Effector memory CD4-positive, alpha-beta T cell (primary cell): ENCODE measurements at regions not wholly inside any gene's neighbourhood (a gene's known extent, or its start where the extent isn't known, plus 50 kb on each side); places are given as distances from the start of the nearest gene placed in this dataset.

Experiments
- DNase-seq, 3 donors: peaks; one replicate each; pipeline ENCODE4 v3.0.0-alpha.2; 2020
- H3K27ac ChIP-seq: 2 replicates; pipeline ENCODE4 v1.7.0; 2013; ENCODE audit warnings: mild to moderate bottlenecking, low read length, moderate library complexity; ENCODE audit not compliant: insufficient read depth, poor library complexity, severe bottlenecking
- H3K27me3 ChIP-seq: replicated peaks from 2 replicates; pipeline ENCODE4 v1.7.0; 2013; ENCODE audit warnings: mild to moderate bottlenecking, low read length; ENCODE audit not compliant: insufficient read depth, control insufficient read depth, poor library complexity, severe bottlenecking
- H3K36me3 ChIP-seq: 2 replicates; pipeline ENCODE4 v1.7.0; 2013; ENCODE audit warnings: mild to moderate bottlenecking, low read length, moderate library complexity; ENCODE audit not compliant: control insufficient read depth, insufficient read depth
- H3K4me1 ChIP-seq: 2 replicates; pipeline ENCODE4 v1.7.0; 2013; ENCODE audit warnings: low read length, mild to moderate bottlenecking; ENCODE audit not compliant: control insufficient read depth, insufficient read depth, poor library complexity, severe bottlenecking
- H3K4me3 ChIP-seq: 2 replicates; pipeline ENCODE4 v1.7.0; 2013; ENCODE audit warnings: low read length, low read depth, mild to moderate bottlenecking; ENCODE audit not compliant: insufficient read depth, poor library complexity, severe bottlenecking
- H3K9me3 ChIP-seq: 2 replicates; pipeline ENCODE4 v1.7.0; 2013; ENCODE audit warnings: mild to moderate bottlenecking, low read length, moderate library complexity; ENCODE audit not compliant: control insufficient read depth

DNA sequence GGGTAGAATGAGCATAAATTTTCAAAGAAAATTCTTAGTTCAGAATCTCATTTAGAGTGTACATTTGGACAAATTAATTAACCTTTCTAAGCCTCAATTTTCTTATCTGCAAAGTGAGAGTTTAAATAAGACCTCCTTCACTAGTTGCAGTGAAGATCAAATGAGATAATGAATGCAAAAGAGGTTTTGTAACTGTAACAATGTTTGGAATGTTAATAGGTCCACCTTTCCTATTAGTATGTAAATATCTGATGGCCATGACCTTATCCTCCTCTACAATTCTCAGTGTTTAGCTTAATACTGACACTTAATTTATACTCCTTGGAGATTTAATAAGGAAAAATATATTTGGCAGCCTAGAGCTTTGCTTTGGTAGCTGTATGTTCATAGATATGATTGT is 138.8 kb downstream of the GABRG1 start:
- Histone ChIP-seq H3K4me1 (no peaks in the 10 kb centered on the region), H3K27ac (no peak overlapping the region), H3K36me3 (no peaks in the 10 kb centered on the region), H3K4me3 (no peak overlapping the region), H3K27me3 (no peaks in the 10 kb centered on the region), H3K9me3 (no peaks in the 10 kb centered on the region)
- no peak for DNase-seq

DNA sequence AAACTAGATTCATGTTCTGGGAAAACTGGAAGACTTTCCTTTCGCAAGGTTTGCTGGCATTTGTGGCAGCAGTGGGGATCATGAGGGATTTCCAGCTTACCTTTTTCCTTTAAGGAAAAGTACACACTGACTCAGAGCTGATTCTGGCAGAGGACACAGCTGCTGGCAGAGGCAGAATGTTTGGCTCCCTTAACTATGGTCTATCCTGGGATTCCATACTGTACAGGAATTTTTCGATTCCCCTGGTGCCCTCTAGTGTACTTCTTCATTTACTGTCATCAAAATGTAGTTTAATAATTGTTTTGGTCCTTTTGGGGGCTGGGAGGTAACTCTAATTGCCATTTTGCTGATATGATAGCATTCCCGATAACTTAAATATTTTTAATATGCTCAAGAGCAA is 152.7 kb downstream of the GABRG1 start:
- Histone ChIP-seq H3K4me1 (no peaks in the 10 kb centered on the region), H3K27ac (no peak overlapping the region), H3K27me3 (no peaks in the 10 kb centered on the region), H3K9me3 (peaks cover 6% of the 10 kb centered on the region), H3K36me3 (no peaks in the 10 kb centered on the region), H3K4me3 (no peak overlapping the region)
- DNase-seq, result no peak

DNA sequence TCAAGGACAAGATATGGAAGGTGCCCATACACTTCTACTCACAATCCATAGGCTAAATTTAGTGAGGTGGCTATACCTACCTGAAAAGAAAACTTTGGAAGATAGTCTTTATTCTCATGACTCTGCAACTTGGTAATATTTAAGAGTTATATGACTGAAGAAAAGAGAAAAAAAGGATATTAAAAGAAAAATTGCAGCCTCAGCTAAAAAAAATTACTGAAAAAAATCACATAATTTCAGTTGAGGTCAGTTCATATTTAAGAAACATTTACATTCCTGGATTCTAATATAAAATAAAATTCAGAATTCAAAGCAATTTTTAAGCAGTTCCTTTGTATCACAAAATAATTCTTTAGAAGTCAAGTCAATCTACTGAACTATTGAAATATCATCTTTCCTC is 166.5 kb downstream of the GABRG1 start:
- H3K27ac ChIP-seq, result no peak overlapping the region
- no peak overlapping the region for H3K4me3 ChIP-seq
- H3K4me1 ChIP-seq, result no peaks in the 10 kb centered on the region
- no peak for DNase-seq
- H3K36me3 ChIP-seq, result no peaks in the 10 kb centered on the region
- no peaks in the 10 kb centered on the region for H3K9me3 ChIP-seq
- no peaks in the 10 kb centered on the region for H3K27me3 ChIP-seq

DNA sequence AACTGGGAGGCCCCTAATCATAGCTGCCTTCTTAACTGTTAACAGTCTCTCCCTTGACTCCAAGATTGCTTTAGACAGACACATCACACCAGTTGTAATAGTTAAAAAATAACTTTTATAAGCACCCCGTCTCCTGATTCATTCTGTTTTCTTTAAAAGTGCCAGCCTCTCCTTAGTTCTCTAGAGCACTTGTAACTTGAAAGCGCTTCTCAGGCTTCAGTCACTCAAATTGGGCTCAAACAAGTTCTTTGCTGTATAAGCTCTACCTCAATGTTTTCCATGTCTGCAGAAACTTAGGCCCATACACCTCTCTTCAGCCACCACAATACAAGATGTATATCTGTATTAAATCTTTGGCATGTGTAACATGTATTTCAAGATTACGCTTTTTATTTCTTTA is 169.6 kb downstream of the GABRG1 start:
- Histone ChIP-seq H3K4me3 (no peak overlapping the region), H3K9me3 (no peaks in the 10 kb centered on the region), H3K4me1 (no peaks in the 10 kb centered on the region), H3K36me3 (no peaks in the 10 kb centered on the region), H3K27ac (no peak overlapping the region), H3K27me3 (no peaks in the 10 kb centered on the region)
- no peak for DNase-seq

DNA sequence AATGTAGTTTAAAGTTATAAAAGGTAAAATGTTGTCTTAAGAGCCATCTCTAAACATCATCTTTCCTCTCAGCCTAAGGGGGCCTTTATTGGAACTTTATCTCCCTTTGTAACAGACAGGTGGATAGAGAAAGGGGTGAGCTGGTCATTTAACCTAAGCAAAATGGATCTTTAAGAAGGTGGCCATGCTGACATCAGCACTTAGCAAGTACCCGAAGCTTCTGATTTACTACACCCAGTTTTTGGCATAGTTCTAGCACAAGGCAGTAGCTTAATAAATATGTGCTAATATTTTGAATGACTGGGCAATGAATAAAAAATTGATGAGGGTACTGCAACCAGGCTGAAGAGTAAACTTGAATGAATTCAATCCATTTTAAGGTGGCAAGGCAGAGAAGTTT is 172.7 kb downstream of the GABRG1 start:
- H3K4me3 ChIP-seq, result no peak overlapping the region
- no peaks in the 10 kb centered on the region for H3K27me3 ChIP-seq
- no peaks in the 10 kb centered on the region for H3K9me3 ChIP-seq
- no peaks in the 10 kb centered on the region for H3K4me1 ChIP-seq
- H3K36me3 ChIP-seq, result no peaks in the 10 kb centered on the region
- no peak for DNase-seq
- no peak overlapping the region for H3K27ac ChIP-seq

DNA sequence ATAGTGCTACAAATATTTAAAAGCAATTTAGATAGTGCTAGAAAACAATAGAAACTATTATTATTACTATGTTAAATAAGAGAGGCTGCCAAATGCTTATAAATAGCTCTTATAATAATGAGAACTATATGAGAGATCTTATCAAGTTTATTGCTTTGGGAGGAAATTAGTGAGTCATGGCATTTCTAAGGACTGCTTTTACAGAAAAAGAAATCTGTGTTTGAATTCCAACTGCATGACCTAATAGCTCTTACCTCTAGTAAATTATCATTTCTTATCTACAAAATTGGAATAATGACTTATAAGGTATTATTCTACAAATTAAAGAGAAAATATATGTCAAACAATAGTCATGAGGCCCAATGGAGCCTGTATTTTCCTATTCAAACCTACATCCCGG is 177.2 kb downstream of the GABRG1 start:
- DNase-seq, result no peak

DNA sequence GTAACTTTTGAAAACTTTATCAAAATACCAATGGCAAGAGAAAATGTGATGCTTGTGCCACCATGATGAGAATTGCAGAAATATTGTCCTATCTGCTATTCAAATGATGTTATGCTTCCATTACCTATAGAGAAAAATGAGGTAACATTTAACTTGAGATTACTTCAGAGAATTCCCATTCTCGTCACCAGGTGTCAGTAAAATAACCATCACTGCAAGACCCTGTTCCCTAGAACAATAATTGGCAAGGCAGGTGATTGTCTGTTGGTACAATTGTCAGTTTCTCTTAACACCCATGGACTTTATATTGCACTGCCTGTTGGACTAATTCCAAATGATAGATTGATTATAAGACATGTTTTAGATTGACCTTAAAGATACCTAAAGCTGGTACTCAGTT is 179.9 kb downstream of the GABRG1 start:
- H3K27ac ChIP-seq, result no peak overlapping the region
- no peaks in the 10 kb centered on the region for H3K4me1 ChIP-seq
- no peaks in the 10 kb centered on the region for H3K27me3 ChIP-seq
- no peaks in the 10 kb centered on the region for H3K36me3 ChIP-seq
- no peak overlapping the region for H3K4me3 ChIP-seq
- no peak for DNase-seq
- H3K9me3 ChIP-seq, result no peaks in the 10 kb centered on the region

More for the DNA sequence above, 177.2 kb downstream of the GABRG1 start:
- Histone ChIP-seq H3K4me1 (no peaks in the 10 kb centered on the region), H3K27me3 (no peaks in the 10 kb centered on the region), H3K27ac (no peak overlapping the region), H3K36me3 (no peaks in the 10 kb centered on the region), H3K4me3 (no peak overlapping the region), H3K9me3 (no peaks in the 10 kb centered on the region)

DNA sequence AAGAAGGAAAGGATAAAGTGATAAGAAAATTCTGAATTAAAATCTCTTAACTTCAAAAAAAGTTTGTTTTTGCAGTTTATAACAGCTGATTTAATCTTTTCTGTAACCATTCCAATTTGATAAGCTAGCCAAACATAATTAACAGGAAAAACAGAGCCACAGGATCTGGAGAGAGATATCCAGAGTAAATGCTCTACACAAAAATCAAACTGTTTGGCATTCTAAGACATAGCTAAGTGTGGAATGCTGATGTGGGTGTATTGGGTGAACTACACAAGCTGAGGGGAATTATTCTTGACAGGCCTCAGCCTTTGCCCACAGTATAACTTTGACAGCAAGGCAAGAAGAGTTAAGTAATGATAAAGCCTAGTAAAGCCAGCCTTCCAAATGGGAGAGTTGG is 184.8 kb downstream of the GABRG1 start:
- H3K4me3 ChIP-seq, result no peak overlapping the region
- no peaks in the 10 kb centered on the region for H3K9me3 ChIP-seq
- H3K36me3 ChIP-seq, result no peaks in the 10 kb centered on the region
- DNase-seq, result no peak
- H3K27ac ChIP-seq, result no peak overlapping the region
- H3K27me3 ChIP-seq, result no peaks in the 10 kb centered on the region
- H3K4me1 ChIP-seq, result no peaks in the 10 kb centered on the region

DNA sequence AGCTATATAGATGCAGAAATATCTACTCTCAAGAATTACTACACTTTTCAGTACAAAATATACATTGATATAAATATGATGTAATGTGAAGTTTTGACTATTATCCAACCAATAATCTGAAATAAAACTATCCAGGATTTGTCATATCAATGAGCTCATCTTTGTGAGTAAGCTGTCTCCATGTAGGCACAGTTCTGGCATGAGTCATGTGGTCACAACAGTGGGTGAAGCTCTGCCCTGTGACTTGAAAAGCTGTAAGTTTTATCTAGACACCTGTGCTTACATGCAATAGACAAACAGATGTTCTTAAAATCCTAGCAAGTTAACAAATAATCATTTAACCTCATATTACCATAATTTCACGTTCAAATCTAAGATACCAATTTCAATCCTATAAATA is 192.7 kb downstream of the GABRG1 start:
- no peak overlapping the region for H3K27ac ChIP-seq
- H3K9me3 ChIP-seq, result no peaks in the 10 kb centered on the region
- no peaks in the 10 kb centered on the region for H3K4me1 ChIP-seq
- H3K4me3 ChIP-seq, result no peak overlapping the region
- H3K27me3 ChIP-seq, result no peaks in the 10 kb centered on the region
- no peaks in the 10 kb centered on the region for H3K36me3 ChIP-seq
- no peak for DNase-seq

DNA sequence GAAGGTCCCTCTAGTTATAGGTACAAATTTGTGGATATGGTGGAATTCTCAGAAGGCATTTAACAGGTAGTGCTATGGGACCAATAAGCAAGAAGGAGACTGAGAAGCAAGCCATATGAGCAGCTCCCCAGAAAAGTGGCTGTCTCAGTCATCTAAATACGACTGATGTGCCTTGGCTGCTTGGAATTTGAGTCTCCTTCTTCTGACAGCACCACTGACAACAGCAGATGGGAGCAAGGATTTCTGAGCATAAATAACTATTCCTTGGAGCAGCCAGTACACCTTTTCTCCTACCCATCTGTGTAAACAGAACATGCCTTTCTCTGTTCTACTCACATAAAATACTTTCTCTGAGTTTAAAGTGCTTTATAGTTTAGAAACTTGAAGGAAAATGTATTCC is 196.2 kb downstream of the GABRG1 start:
- H3K36me3 ChIP-seq, result no peaks in the 10 kb centered on the region
- DNase-seq, result no peak
- H3K4me3 ChIP-seq, result no peak overlapping the region
- H3K27ac ChIP-seq, result no peak overlapping the region
- H3K27me3 ChIP-seq, result no peaks in the 10 kb centered on the region
- H3K4me1 ChIP-seq, result no peaks in the 10 kb centered on the region
- H3K9me3 ChIP-seq, result no peaks in the 10 kb centered on the region

DNA sequence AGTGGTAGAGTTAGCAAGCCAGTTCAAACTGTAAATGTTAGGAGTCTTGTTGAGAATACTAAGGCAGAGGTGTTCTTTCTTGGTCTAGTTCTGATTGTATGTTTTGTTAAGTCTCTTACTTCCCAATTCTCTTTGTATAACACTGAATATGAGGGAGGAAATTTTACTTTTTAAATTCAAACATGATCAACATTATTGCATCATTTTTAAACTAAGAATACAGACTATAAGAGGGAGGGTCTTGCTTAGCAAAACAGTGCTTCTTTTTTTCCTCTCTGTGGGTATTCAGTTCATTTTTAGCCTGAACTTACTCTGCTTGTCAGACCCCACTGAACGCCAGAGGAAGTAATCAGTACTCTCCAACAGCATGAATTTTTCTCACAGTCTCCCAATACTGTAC is 198.0 kb downstream of the GABRG1 start:
- DNase-seq, result no peak
- Histone ChIP-seq H3K4me3 (no peak overlapping the region), H3K4me1 (no peaks in the 10 kb centered on the region), H3K27me3 (no peaks in the 10 kb centered on the region), H3K27ac (no peak overlapping the region), H3K36me3 (no peaks in the 10 kb centered on the region), H3K9me3 (no peaks in the 10 kb centered on the region)
